Natural killer cell treated with Interleukin-12 subunit alpha and Interleukin-12 subunit beta and Interleukin-15 and Interleukin-18, amount 100 ng/mL, for 72 hours (primary cell): ENCODE measurements at regions not wholly inside any gene's neighbourhood (a gene's known extent, or its start where the extent isn't known, plus 50 kb on each side); places are given as distances from the start of the nearest gene placed in this dataset.
"Not testable (repeated sequence)": the region's sequence is repeated elsewhere in the genome, so short reads cannot be mapped to it uniquely, and the experiment has no call there.

Experiments
- ATAC-seq, 2 donors: fragments of 150-1000 bp; cut with Tn5 transposase in 1 of 2; sonication (Bioruptor Pico), chemical (Tn5 transposase) in 1 of 2; 2 replicates each; pipeline ENCODE4 v1.10.0; 2021
- DNase-seq: peaks from one replicate; pipeline ENCODE4 v3.0.0; 2022; ENCODE audit warnings: low spot score
- H3K27ac Mint-ChIP-seq, 2 donors: 1 replicate in 1 of 2; 2 replicates in 1 of 2; pipeline ENCODE4 v1.8.0; 2022; ENCODE audit warnings: mixed read lengths in 2 of 2, mild to moderate bottlenecking in 1 of 2, moderate library complexity in 1 of 2
- H3K27me3 Mint-ChIP-seq, 2 donors: 1 replicate in 1 of 2; 2 replicates in 1 of 2; pipeline ENCODE4 v1.8.0; 2022; ENCODE audit warnings: mixed read lengths in 2 of 2
- H3K36me3 Mint-ChIP-seq: one replicate; pipeline ENCODE4 v1.8.0; 2022; ENCODE audit warnings: mixed read lengths
- H3K4me1 Mint-ChIP-seq, 2 donors: 1 replicate in 1 of 2; 2 replicates in 1 of 2; pipeline ENCODE4 v1.8.0; 2022; ENCODE audit warnings: low read depth in 2 of 2, mixed read lengths in 2 of 2, mild to moderate bottlenecking in 1 of 2
- H3K4me3 Mint-ChIP-seq: one replicate; pipeline ENCODE4 v1.8.0; 2022; ENCODE audit warnings: mixed read lengths
- H3K9me3 Mint-ChIP-seq: 2 replicates; pipeline ENCODE4 v1.8.0; 2022; ENCODE audit warnings: mixed read lengths

DNA sequence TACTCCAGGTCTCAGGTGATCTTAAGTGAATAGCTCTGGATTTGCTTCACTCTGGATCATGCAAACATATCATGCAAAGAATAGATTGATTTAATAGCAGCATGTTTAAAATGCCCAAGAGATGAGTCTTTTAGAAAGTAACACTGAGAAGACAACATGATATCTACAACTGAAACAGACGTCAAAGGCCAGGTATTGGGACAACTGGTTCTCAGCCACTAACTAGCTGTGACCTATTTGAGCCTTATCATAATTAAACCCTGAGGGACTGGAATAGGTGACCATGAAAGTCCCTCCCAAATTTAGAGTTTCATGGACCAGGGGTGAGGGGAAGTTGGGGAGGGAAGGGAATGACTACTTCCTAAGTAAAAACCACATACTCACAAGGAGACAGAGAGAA, 95.7 kb downstream of the NIBAN1 start:
- no peak for DNase-seq
- Mint-ChIP-seq H3K4me3 (no peak overlapping the region), H3K27ac (peak overlapping the region; percentile 68 to 95), H3K9me3 (no peaks in the 10 kb centered on the region), H3K27me3 (no peaks in the 10 kb centered on the region), H3K36me3 (peaks cover 28% of the 10 kb centered on the region), H3K4me1 (peaks cover 47 to 49% of the 10 kb centered on the region in 2 donors)
- ATAC-seq, result no peak

DNA sequence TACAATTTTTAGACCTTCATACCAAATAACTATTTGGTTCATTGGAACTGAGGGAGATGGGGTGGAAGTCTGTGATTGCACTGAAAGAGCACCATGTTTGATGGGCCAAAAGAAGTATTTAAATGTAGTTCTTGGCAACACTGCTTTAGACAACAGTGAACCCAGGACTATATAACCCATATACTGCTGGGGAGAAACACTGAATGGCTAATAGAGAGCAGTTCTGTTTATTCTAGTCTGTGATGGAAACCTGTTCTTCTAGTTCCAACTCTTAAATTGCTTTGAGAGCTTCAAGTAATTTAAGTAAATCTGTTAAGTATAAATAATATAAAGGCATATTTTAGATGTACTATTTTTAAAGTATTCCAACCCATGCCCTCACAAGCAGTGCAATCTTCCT, 96.3 kb downstream of the NIBAN1 start:
- Mint-ChIP-seq H3K36me3 (peaks cover 32% of the 10 kb centered on the region), H3K9me3 (no peaks in the 10 kb centered on the region), H3K4me1 (peaks cover 47% of the 10 kb centered on the region in 2 donors), H3K27ac (peak overlapping the region; percentile 68 to 95), H3K27me3 (no peaks in the 10 kb centered on the region), H3K4me3 (no peak overlapping the region)
- ATAC-seq (no peak), DNase-seq (no peak)

DNA sequence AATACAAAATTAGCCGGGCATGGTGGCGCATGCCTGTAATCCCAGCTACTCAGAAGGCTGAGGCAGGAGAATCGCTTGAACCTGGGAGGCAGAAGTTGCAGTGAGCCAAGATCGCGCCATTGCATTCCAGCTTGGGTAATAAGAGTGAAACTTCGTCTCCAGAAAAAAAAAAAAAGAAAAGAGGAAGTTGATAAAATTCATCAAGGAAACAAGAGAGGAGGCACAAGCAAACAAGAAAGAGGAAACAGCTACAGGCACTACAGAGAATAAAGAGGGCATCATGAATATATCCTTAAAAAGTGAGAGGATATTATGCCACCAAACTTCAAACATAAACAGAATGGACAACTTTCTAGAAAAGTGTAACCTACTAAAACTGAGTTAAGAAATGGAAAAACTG, 98.3 kb downstream of the NIBAN1 start:
- Mint-ChIP-seq H3K4me1 (peaks cover 35 to 38% of the 10 kb centered on the region in 2 donors), H3K27ac (peak overlapping the region; percentile 13 to 52), H3K36me3 (peaks cover 41% of the 10 kb centered on the region)
- ATAC-seq, H3K27me3 Mint-ChIP-seq, H3K9me3 Mint-ChIP-seq, H3K4me3 Mint-ChIP-seq, DNase-seq: not testable (repeated sequence)

DNA sequence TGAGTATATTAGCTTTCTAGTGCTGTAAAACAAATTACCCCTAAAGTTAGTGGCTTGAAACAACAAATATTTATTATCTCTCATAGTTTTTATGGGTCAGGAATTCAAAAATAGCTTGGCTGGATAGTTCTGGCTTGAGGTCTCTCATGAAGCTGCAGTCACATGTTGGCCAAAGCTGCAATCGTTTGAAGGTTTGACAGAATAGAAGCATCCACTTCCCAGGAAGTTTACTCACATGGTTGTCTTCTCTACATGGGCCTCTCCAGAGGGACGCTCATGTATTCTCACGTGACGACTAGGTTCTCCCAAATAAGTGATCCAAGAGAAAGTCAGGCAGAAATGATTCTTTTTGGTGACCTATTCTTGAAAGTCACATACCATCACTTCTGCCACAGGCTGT, 99.1 kb downstream of the NIBAN1 start:
- peaks cover 42% of the 10 kb centered on the region for H3K36me3 Mint-ChIP-seq
- peaks cover 35 to 40% of the 10 kb centered on the region in 2 donors for H3K4me1 Mint-ChIP-seq
- H3K27me3 Mint-ChIP-seq, result no peaks in the 10 kb centered on the region
- no peak for DNase-seq
- H3K27ac Mint-ChIP-seq, result peak overlapping the region; percentile 13 to 52
- no peak for ATAC-seq
- no peak overlapping the region for H3K4me3 Mint-ChIP-seq
- no peaks in the 10 kb centered on the region for H3K9me3 Mint-ChIP-seq

DNA sequence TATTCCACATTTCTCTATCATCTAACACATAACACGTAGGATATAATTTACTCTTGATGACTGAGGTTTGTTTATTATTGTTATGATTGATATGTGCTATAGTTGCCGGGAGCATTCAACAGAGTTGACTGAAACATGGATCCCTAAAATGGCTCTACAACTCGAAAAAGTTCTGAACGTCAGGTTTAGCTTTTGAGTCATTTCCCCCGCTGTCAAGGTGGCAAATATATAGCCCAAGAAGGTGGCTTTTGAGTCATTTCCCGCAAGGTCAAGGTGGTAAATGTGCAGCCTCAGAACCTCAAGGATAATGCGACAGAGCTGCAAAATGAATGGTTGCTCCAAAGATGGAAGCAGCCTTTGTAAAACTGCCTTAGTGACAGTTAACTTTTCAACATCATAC, 104.0 kb downstream of the NIBAN1 start:
- Mint-ChIP-seq H3K9me3 (no peaks in the 10 kb centered on the region), H3K27me3 (no peaks in the 10 kb centered on the region), H3K4me3 (peak overlapping the region; percentile 48), H3K27ac (peak overlapping the region; percentile 63 to 81), H3K4me1 (peaks cover 51 to 65% of the 10 kb centered on the region in 2 donors), H3K36me3 (peaks cover 46% of the 10 kb centered on the region)
- no peak for DNase-seq
- peak in 1 of 2 donors; percentile 64 for ATAC-seq

DNA sequence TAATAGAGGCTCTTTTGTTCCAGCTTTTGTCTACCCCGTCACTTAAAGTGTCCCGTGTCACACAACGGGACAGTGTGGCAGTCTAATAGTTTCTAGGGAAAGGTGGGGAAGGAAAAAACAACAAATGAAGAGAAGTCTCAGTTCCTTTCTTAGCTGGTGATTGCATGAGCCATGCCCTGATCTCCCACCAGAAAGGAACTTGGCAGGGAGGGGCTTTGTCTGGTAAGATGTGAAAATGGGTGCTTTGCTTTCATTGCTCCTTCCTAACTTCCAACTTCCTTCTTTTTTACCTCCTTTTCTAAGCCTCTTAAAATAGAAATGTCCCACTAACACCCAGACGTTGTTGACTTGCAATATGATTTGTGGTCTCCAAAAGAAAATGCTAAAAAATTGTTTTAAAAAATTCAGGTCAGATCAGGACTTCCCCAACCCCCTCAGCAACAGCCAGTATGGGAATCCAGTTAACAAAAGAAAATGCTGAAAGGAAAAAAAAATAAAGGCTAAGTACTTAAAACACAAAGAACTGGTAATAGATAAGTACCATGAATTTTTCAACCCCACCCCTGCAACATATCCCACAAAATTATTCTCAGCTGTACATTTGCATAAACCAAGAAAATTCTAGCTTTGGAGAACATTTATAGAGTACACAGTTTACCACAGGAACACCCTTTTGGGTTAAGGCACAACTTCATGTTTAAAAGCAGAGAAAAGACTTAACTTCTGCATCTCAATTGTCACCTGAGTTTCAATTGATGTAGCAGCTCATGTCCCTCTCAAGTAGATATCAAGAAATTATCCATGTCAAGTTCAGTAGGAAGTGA, 106.2 kb downstream of the NIBAN1 start:
- peak overlapping the region; percentile 86 for H3K4me3 Mint-ChIP-seq
- H3K27me3 Mint-ChIP-seq, result no peaks in the 10 kb centered on the region
- H3K4me1 Mint-ChIP-seq, result peaks cover 54 to 70% of the 10 kb centered on the region in 2 donors
- peak overlapping the region; percentile 95 to 96 for H3K27ac Mint-ChIP-seq
- H3K36me3 Mint-ChIP-seq, result peaks cover 45% of the 10 kb centered on the region
- H3K9me3 Mint-ChIP-seq, result no peaks in the 10 kb centered on the region
- DNase-seq (no peak), ATAC-seq (no peak)

DNA sequence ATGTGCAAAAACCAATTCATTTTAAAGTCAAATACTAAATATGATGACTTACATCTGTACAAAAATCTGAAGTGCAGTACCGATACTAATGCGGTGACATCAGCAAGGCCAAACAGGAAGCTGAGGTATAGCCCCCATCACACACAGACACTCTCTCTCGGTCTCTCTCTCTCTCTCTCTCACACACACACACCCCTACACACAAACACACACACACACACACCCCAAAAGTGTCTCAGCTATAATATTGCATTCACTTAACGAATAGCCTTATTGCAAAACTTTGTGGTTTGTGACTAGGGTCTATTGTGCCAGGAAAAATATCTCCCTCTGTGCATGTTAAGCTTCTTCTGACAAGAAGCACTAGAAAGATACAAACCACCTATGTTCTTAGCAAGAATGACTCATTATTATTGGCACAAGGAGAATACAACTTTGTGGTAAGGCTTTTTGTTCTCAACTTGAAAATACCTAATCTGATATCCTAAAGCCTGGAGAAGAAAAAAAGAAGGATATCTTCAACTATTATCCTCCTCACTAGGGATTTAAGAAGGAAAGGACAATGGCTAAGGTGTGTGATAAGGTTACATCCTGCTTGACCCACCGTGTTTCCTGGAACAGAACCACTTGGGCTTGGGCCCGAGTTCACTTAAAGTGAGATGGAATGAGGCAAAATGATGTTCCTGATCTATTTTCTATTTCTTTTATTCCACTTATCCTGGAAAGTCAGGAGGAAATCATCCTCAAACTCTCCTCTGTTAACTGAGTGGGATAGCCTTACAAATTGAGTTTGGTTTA, 107.1 kb downstream of the NIBAN1 start:
- H3K36me3 Mint-ChIP-seq, result peaks cover 39% of the 10 kb centered on the region
- H3K27ac Mint-ChIP-seq, result peak overlapping the region; percentile 95 to 96
- H3K9me3 Mint-ChIP-seq, result no peaks in the 10 kb centered on the region
- DNase-seq, result peak; percentile 88
- peak overlapping the region; percentile 86 for H3K4me3 Mint-ChIP-seq
- peak; percentile 95 to 96 for ATAC-seq
- H3K4me1 Mint-ChIP-seq, result peaks cover 52 to 62% of the 10 kb centered on the region in 2 donors
- H3K27me3 Mint-ChIP-seq, result no peaks in the 10 kb centered on the region

DNA sequence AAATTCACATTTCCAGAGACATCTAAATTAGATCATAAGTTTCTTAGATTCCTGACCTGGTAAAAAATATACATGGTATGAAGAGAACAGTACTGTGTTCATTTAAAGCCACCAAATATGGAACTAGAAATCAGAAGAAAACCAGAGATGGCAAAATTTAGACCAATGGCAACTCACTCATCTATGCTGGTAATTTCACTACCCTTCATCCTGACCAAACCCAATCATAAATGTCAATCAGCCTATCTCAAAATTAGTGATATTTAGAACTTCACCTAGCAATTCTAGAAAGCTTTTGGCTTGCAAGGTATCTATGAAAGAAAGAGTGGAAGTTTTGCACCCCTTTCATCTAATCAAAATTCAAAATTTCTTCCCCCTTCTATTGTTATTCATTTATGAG, 107.7 kb downstream of the NIBAN1 start:
- ATAC-seq (peak in 1 of 2 donors; percentile 2), DNase-seq (no peak)
- Mint-ChIP-seq H3K36me3 (peaks cover 33% of the 10 kb centered on the region), H3K27ac (peak overlapping the region; percentile 95 to 96), H3K4me3 (peak overlapping the region; percentile 86), H3K4me1 (peaks cover 55 to 58% of the 10 kb centered on the region in 2 donors), H3K9me3 (no peaks in the 10 kb centered on the region), H3K27me3 (no peaks in the 10 kb centered on the region)

DNA sequence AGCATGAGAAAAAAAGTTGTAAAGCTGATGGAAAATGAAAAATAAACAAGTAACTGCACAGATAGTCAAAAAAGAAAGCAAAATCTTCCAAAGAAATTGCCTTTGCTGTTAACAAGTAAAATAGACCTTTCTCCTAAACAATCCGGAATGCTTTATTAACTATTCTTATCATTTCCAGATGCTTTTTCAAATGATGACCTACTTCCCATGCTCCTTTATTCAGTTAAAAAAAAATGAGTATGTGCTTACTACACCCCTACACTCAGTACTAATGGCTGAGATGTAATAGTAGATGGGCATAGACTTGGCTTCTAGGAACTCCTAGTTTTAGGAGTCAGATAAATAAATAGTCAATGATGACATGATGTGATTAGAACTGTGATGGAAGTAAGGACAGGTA, 108.5 kb downstream of the NIBAN1 start:
- DNase-seq, result no peak
- H3K4me1 Mint-ChIP-seq, result peaks cover 54 to 58% of the 10 kb centered on the region in 2 donors
- H3K9me3 Mint-ChIP-seq, result no peaks in the 10 kb centered on the region
- peak overlapping the region; percentile 95 to 96 for H3K27ac Mint-ChIP-seq
- H3K4me3 Mint-ChIP-seq, result peak overlapping the region; percentile 86
- peaks cover 32% of the 10 kb centered on the region for H3K36me3 Mint-ChIP-seq
- no peak for ATAC-seq
- H3K27me3 Mint-ChIP-seq, result no peaks in the 10 kb centered on the region

DNA sequence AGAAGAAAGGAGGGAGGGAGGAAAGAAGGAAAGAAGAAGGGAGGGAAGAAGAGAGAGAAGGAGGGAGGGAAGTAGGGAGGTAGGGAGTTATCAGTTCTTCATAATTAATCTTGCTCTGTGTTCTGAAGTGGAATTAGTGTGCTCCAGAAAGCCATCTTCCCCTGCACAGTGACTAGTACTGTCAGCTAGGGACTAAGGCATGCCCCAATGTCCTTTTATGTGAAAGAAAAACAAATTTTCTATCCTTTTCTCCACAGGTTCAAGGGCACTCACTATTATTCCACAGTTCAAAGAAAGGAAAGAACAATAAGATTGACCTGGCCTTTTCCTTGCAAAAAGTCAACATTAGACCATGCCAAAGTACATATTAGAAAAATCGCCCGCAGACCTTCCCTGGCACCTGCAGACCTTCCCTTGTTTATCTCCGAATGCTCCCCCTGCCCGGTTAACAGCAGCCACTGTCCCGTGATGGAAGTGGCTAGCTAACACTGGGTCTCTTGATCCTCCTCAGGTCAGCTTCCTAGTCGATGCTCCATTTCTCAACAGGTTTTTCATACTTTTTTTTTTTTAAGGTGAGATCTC, 107.2 kb upstream of the EDEM3 start:
- no peak for ATAC-seq
- Mint-ChIP-seq H3K27me3 (no peaks in the 10 kb centered on the region), H3K4me1 (peaks cover 31 to 37% of the 10 kb centered on the region in 2 donors), H3K9me3 (no peaks in the 10 kb centered on the region), H3K27ac (peak overlapping the region in 1 of 2 donors; percentile 51), H3K36me3 (peaks cover 21% of the 10 kb centered on the region), H3K4me3 (no peak overlapping the region)
- DNase-seq, result no peak

DNA sequence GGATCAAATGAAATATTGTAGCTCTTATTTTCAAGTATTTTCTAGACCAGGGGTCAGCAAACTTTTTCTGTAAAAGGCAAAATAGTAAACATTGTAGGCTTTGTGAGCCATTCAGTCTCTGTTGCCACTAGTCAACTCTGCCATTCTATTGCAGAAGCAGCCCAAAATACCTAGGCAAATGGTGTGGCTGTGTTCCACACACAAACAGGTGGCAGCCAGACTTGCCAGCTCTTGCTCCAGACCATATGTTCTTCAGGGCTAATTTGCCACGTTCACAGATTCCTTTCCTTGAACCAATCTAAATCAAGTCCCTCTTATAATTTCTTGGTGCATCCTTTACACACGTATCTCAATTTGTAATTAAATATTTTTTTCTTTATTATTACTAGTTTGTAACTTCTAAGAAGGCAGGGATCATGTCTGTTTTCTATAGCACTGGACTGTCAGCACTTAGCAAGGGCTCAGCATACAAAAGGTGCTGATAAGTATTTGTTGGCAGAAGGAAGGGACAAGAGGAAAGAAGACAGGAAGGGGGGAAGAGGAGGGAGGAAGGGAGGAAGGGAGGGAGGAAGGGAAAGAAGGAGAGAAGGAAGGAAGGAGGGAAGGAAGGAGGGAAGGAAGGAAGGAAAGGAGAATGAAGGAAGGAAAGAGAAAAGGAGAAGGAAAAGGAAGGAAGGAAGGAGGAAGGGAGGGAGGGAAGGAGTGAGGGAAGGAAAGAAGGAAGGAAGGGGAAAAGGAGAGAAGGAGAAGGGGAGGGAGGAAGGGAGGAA, 106.5 kb upstream of the EDEM3 start:
- Mint-ChIP-seq H3K36me3 (peaks cover 17% of the 10 kb centered on the region), H3K27me3 (no peaks in the 10 kb centered on the region), H3K4me3 (no peak overlapping the region), H3K4me1 (peaks cover 29 to 37% of the 10 kb centered on the region in 2 donors), H3K9me3 (no peaks in the 10 kb centered on the region), H3K27ac (peak overlapping the region in 1 of 2 donors; percentile 51)
- ATAC-seq (no peak), DNase-seq (no peak)

DNA sequence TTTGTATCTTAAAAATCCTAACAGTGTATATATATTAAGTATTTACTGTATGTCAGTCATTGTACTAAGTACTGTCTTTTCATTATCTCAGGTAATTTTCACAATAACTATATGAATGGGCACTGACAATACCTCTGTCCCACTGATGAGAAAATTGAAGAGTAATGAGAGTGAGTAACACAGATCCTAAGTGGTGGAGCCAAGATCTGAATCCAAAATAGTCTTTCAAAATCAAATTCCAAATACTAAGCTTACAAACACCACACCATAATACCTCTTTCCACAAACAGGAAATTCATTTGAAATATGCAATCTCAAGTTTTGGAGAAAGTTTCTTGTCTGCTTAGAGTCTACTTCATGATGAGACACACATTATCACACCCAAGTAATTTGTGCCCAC, 105.9 kb upstream of the EDEM3 start:
- Mint-ChIP-seq H3K4me1 (peaks cover 23 to 31% of the 10 kb centered on the region in 2 donors), H3K27me3 (no peaks in the 10 kb centered on the region), H3K4me3 (no peak overlapping the region), H3K27ac (peak overlapping the region in 1 of 2 donors; percentile 51), H3K36me3 (peaks cover 13% of the 10 kb centered on the region), H3K9me3 (no peaks in the 10 kb centered on the region)
- no peak for DNase-seq
- no peak for ATAC-seq

DNA sequence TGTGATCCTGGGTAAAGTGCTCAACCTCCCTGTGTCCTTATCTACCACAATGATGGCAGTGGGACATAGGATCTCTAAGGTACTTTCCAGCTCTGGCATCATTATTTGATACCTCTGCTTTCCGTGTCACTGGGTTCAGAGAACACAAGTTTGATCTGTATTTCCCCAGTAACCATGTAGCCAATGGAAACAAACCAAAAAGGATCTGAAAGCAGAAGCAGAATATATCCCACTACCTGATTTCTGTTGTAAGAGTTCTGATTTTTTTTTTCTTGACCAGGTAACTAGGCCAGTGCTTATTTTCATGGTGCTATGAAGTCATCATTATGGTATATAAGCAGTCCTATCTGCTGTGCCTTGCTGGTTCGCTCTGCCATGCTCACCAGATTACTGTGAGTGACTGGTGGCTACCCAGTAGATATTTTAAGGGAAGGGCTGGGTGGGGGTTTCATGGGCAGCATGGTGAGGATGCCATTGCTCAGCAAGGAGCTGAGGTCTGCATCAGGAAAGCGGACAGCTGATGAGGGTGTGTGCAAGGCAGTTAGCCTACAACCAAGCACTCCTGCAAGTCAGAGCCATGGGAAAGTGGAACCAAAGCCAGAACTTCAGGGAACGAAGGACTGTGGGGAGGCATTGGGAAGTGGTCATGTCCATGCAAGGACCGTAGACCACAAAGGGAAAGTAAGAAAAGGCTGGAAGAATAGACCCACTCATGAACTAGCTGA, 104.9 kb upstream of the EDEM3 start:
- H3K4me3 Mint-ChIP-seq, result no peak overlapping the region
- no peaks in the 10 kb centered on the region for H3K9me3 Mint-ChIP-seq
- peaks cover 10% of the 10 kb centered on the region for H3K36me3 Mint-ChIP-seq
- ATAC-seq, result no peak
- H3K4me1 Mint-ChIP-seq, result peaks cover 13 to 28% of the 10 kb centered on the region in 2 donors
- no peak overlapping the region for H3K27ac Mint-ChIP-seq
- DNase-seq, result no peak
- no peaks in the 10 kb centered on the region for H3K27me3 Mint-ChIP-seq
